ENCODE measurements at regions not wholly inside any gene's neighbourhood (a gene's known extent, or its start where the extent isn't known, plus 50 kb on each side); places are given as distances from the start of the nearest gene placed in this dataset.

DNA sequence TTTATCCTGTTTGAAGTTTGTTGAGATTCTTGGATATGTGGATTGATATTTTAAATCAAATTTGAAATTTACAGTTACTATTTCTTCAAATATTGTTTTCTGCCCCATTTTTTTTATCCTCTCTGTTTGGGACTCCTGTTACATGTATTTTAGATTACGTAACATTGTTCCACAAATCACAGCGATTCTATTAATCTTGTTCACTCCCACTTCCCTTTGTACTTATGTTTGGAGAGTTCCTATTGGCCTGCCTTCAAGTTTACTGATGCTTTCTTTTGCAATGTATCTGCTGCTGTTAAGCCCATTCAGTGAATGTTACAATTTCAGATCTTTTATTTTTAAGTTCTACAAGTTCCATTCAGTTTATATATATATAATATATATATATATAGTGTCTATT lies 288.3 kb upstream of the TNRC6C start:
- Histone ChIP-seq H3K9me3 (ENCODE audit: control extremely low read depth in 1 of 5, control insufficient read depth in 4 of 5, insufficient read depth in 2 of 5, low read depth in 1 of 5, low read length in 4 of 5) (peaks cover 0 to 15% (median 4%) of the 10 kb centered on the region in 5 experiments), H3K27ac (ENCODE audit: insufficient read depth in 1 of 2, low read depth in 1 of 2, low read length in 2 of 2, poor library complexity in 1 of 2, severe bottlenecking in 2 of 2) (no peak overlapping the region), H3K4me1 (ENCODE audit: control extremely low read depth in 1 of 4, control insufficient read depth in 4 of 4, insufficient read depth in 4 of 4, low read length in 3 of 4) (peaks cover 7 to 19% (median 15%) of the 10 kb centered on the region in 4 experiments), H3K27me3 (replicated peaks in 2 of 5; ENCODE audit: control insufficient read depth in 4 of 5, insufficient read depth in 5 of 5, low read length in 4 of 5) (peaks cover 0 to 3% (median 0%) of the 10 kb centered on the region in 5 experiments), H3K36me3 (ENCODE audit: control insufficient read depth in 4 of 4, insufficient read depth in 4 of 4, low read length in 3 of 4) (no peaks in the 10 kb centered on the region), H3K4me3 (ENCODE audit: control insufficient read depth in 1 of 7, extremely low read depth in 1 of 7, insufficient read depth in 4 of 7, low read depth in 2 of 7, low read length in 6 of 7) (no peak overlapping the region)
- no CpG with 5 or more reads among the region's 2 CpGs for WGBS (ENCODE audit: insufficient coverage)
- ChIA-PET CTCF (no interaction called here), POLR2A (no interaction called here)
- DNase-seq, result no peak

DNA sequence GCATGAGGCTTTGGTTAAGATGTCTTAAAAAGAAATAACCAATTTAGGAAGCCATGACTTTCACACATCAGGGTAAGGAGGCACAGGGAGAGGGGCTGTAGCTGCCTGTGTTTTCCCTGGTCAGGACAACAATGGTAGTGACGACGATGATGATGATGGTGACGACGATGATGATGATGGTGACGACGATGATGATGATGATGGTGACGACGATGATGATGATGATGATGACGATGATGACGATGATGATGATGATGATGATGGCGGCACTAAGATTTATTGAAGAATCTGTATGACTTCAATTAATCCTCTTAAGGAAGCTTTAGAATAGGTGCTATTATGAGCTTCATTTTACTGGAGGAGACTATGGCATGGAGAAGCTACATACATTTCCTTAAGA lies 284.1 kb upstream of the TNRC6C start:
- no peaks in the 10 kb centered on the region for H3K4me1 ChIP-seq (ENCODE audit: control extremely low read depth in 1 of 4, control insufficient read depth in 4 of 4, insufficient read depth in 4 of 4, low read length in 3 of 4)
- peaks cover 0 to 4% (median 0%) of the 10 kb centered on the region in 5 experiments for H3K9me3 ChIP-seq (ENCODE audit: control extremely low read depth in 1 of 5, control insufficient read depth in 4 of 5, insufficient read depth in 2 of 5, low read depth in 1 of 5, low read length in 4 of 5)
- no peak overlapping the region for H3K4me3 ChIP-seq (ENCODE audit: control insufficient read depth in 1 of 7, extremely low read depth in 1 of 7, insufficient read depth in 4 of 7, low read depth in 2 of 7, low read length in 6 of 7)
- H3K27ac ChIP-seq (ENCODE audit: insufficient read depth in 1 of 2, low read depth in 1 of 2, low read length in 2 of 2, poor library complexity in 1 of 2, severe bottlenecking in 2 of 2), result no peak overlapping the region
- peaks cover 0 to 5% (median 0%) of the 10 kb centered on the region in 5 experiments for H3K27me3 ChIP-seq (replicated peaks in 2 of 5; ENCODE audit: control insufficient read depth in 4 of 5, insufficient read depth in 5 of 5, low read length in 4 of 5)
- CTCF ChIA-PET, result no interaction called here
- 86% methylated on average over 5 of the region's 11 CpGs for whole genome bisulfite sequencing (ENCODE audit: insufficient coverage)
- DNase-seq, result no peak
- no peaks in the 10 kb centered on the region for H3K36me3 ChIP-seq (ENCODE audit: control insufficient read depth in 4 of 4, insufficient read depth in 4 of 4, low read length in 3 of 4)
- POLR2A ChIA-PET, result no interaction called here

DNA sequence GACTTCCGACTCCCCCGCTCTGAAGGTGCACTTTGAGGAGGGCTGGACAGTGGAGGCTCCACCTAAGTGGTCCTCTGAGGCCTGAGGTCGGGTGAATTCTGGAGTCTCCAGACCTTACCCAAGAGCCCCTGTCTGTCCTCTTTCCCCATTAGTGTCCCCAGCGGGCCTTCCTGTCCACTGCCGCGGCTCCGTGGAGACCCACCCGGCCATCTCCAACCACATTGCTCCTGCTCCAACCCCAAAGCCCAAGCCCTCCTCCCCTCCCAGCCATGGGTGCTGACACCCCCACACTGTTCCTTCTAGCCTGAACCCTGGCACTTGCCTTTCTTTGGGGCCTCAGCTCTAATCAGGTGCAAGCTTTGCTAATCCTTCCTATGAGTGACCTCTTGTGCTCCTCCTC lies 283.1 kb upstream of the TNRC6C start:
- no peak overlapping the region for H3K4me3 ChIP-seq (ENCODE audit: control insufficient read depth in 1 of 7, extremely low read depth in 1 of 7, insufficient read depth in 4 of 7, low read depth in 2 of 7, low read length in 6 of 7)
- H3K27me3 ChIP-seq (replicated peaks in 2 of 5; ENCODE audit: control insufficient read depth in 4 of 5, insufficient read depth in 5 of 5, low read length in 4 of 5), result peaks cover 0 to 7% (median 0%) of the 10 kb centered on the region in 5 experiments
- no peak overlapping the region for H3K27ac ChIP-seq (ENCODE audit: insufficient read depth in 1 of 2, low read depth in 1 of 2, low read length in 2 of 2, poor library complexity in 1 of 2, severe bottlenecking in 2 of 2)
- H3K4me1 ChIP-seq (ENCODE audit: control extremely low read depth in 1 of 4, control insufficient read depth in 4 of 4, insufficient read depth in 4 of 4, low read length in 3 of 4), result no peaks in the 10 kb centered on the region
- ChIA-PET POLR2A (no interaction called here), CTCF (no interaction called here)
- peaks cover 0 to 4% (median 0%) of the 10 kb centered on the region in 5 experiments for H3K9me3 ChIP-seq (ENCODE audit: control extremely low read depth in 1 of 5, control insufficient read depth in 4 of 5, insufficient read depth in 2 of 5, low read depth in 1 of 5, low read length in 4 of 5)
- DNase-seq, result no peak
- 98% methylated on average over 8 of the region's 8 CpGs for WGBS (ENCODE audit: insufficient coverage)
- H3K36me3 ChIP-seq (ENCODE audit: control insufficient read depth in 4 of 4, insufficient read depth in 4 of 4, low read length in 3 of 4), result no peaks in the 10 kb centered on the region

DNA sequence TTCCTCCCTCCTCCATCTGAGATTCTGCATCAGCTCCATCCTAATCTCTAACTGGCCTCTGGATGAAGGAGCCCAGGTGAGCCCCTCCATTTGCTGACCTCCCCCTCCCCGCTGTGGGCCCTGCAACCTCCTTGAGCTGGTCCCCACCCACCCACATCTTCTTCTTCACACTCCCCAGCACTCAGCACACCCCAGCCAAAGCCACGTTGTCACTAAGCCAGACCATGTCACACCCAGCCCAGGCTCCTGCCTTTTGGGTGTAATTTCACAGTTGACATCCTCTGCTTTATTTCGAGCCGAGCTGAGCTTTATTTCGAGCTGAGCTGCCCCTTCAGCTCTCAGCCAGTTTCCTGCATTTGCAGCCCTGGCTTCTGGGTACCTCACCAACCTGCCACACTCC lies 282.7 kb upstream of the TNRC6C start:
- Histone ChIP-seq H3K27ac (ENCODE audit: insufficient read depth in 1 of 2, low read depth in 1 of 2, low read length in 2 of 2, poor library complexity in 1 of 2, severe bottlenecking in 2 of 2) (no peak overlapping the region), H3K9me3 (ENCODE audit: control extremely low read depth in 1 of 5, control insufficient read depth in 4 of 5, insufficient read depth in 2 of 5, low read depth in 1 of 5, low read length in 4 of 5) (peaks cover 0 to 4% (median 0%) of the 10 kb centered on the region in 5 experiments), H3K4me1 (ENCODE audit: control extremely low read depth in 1 of 4, control insufficient read depth in 4 of 4, insufficient read depth in 4 of 4, low read length in 3 of 4) (no peaks in the 10 kb centered on the region), H3K36me3 (ENCODE audit: control insufficient read depth in 4 of 4, insufficient read depth in 4 of 4, low read length in 3 of 4) (no peaks in the 10 kb centered on the region), H3K4me3 (ENCODE audit: control insufficient read depth in 1 of 7, extremely low read depth in 1 of 7, insufficient read depth in 4 of 7, low read depth in 2 of 7, low read length in 6 of 7) (no peak overlapping the region), H3K27me3 (replicated peaks in 2 of 5; ENCODE audit: control insufficient read depth in 4 of 5, insufficient read depth in 5 of 5, low read length in 4 of 5) (peaks cover 0 to 7% (median 0%) of the 10 kb centered on the region in 5 experiments)
- no peak for DNase-seq
- WGBS (ENCODE audit: insufficient coverage), result 95% methylated on average over 5 of the region's 5 CpGs
- CTCF ChIA-PET, result no interaction called here
- POLR2A ChIA-PET, result no interaction called here

DNA sequence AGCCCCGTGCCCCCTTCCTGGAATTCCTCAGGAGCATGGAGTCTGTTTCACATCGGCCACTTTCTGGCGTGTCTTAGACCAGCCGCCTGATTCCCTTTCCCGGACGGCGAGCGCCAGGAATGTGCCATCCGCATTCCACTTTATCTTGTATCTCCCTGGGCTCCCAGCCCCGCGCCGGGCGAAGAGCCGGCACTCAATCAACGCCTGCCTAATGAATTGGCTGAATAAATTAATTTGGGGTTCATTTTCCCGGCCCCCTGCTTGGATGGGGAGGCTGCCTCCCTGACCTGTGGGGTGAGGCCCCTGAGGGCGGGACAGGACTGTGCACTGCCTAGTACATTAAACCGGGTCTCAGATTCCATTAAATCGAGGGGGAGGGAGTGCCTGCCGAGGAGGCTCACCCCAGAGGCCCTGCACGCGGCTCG lies 282.3 kb upstream of the TNRC6C start:
- no peak overlapping the region for H3K4me3 ChIP-seq (ENCODE audit: control insufficient read depth in 1 of 7, extremely low read depth in 1 of 7, insufficient read depth in 4 of 7, low read depth in 2 of 7, low read length in 6 of 7)
- no peaks in the 10 kb centered on the region for H3K36me3 ChIP-seq (ENCODE audit: control insufficient read depth in 4 of 4, insufficient read depth in 4 of 4, low read length in 3 of 4)
- H3K4me1 ChIP-seq (ENCODE audit: control extremely low read depth in 1 of 4, control insufficient read depth in 4 of 4, insufficient read depth in 4 of 4, low read length in 3 of 4), result no peaks in the 10 kb centered on the region
- CTCF ChIA-PET, result no interaction called here
- H3K27me3 ChIP-seq (replicated peaks in 2 of 5; ENCODE audit: control insufficient read depth in 4 of 5, insufficient read depth in 5 of 5, low read length in 4 of 5), result peaks cover 0 to 7% (median 0%) of the 10 kb centered on the region in 5 experiments
- POLR2A ChIA-PET, result no interaction called here
- no peak overlapping the region for H3K27ac ChIP-seq (ENCODE audit: insufficient read depth in 1 of 2, low read depth in 1 of 2, low read length in 2 of 2, poor library complexity in 1 of 2, severe bottlenecking in 2 of 2)
- DNase-seq, result no peak
- peaks cover 0 to 4% (median 0%) of the 10 kb centered on the region in 5 experiments for H3K9me3 ChIP-seq (ENCODE audit: control extremely low read depth in 1 of 5, control insufficient read depth in 4 of 5, insufficient read depth in 2 of 5, low read depth in 1 of 5, low read length in 4 of 5)
- 95% methylated on average over 21 of the region's 23 CpGs for WGBS (ENCODE audit: insufficient coverage)

DNA sequence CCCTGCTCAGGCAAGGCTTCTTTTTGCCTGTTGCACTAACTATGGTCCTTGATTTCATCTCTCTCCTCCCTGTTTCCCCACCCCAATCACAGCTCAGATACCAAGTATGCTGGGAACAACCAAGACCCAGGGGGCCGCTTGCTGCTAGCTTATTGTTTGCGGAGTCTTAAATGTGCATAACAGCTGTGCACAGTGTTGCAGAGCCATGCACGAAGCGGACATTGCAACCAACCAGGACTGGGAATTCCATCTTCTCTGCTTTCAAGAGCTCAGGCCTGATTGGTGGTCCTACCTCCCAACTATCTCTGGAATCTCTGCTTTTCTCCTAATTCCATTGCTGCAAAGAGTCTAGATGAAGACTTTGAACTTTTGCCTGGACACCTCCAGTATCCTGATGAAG lies 281.3 kb upstream of the TNRC6C start:
- POLR2A ChIA-PET, result no interaction called here
- CTCF ChIA-PET, result no interaction called here
- 98% methylated on average over 4 of the region's 4 CpGs for WGBS (ENCODE audit: insufficient coverage)

DNA sequence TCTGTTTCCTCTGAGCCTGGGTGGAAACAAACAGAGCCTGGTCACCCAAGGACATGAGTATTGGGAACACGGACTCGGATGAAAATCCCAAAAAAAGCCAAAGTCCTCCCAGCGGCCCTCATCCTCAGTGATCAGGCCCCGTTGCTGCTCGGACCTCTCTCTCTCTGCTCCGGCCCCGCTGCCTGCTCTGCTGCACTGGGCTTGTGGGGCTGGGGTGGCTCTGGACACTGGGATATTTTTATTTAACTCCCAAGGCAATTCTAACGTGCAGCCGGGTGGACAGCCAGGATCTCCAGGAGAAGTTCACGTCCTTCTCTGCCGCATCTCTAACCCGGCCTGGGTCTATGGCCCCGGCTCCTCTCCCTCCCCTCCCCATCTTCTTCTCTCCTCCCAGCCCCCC lies 280.9 kb upstream of the TNRC6C start:
- Histone ChIP-seq H3K4me3 (ENCODE audit: control insufficient read depth in 1 of 7, extremely low read depth in 1 of 7, insufficient read depth in 4 of 7, low read depth in 2 of 7, low read length in 6 of 7) (no peak overlapping the region), H3K36me3 (ENCODE audit: control insufficient read depth in 4 of 4, insufficient read depth in 4 of 4, low read length in 3 of 4) (no peaks in the 10 kb centered on the region), H3K27me3 (replicated peaks in 2 of 5; ENCODE audit: control insufficient read depth in 4 of 5, insufficient read depth in 5 of 5, low read length in 4 of 5) (peaks cover 0 to 7% (median 0%) of the 10 kb centered on the region in 5 experiments), H3K4me1 (ENCODE audit: control extremely low read depth in 1 of 4, control insufficient read depth in 4 of 4, insufficient read depth in 4 of 4, low read length in 3 of 4) (no peaks in the 10 kb centered on the region), H3K9me3 (ENCODE audit: control extremely low read depth in 1 of 5, control insufficient read depth in 4 of 5, insufficient read depth in 2 of 5, low read depth in 1 of 5, low read length in 4 of 5) (peaks cover 0 to 1% (median 0%) of the 10 kb centered on the region in 5 experiments), H3K27ac (ENCODE audit: insufficient read depth in 1 of 2, low read depth in 1 of 2, low read length in 2 of 2, poor library complexity in 1 of 2, severe bottlenecking in 2 of 2) (no peak overlapping the region)
- ChIA-PET POLR2A (no interaction called here), CTCF (no interaction called here)
- WGBS (ENCODE audit: insufficient coverage), result 98% methylated on average over 13 of the region's 13 CpGs
- no peak for DNase-seq

More for the DNA sequence above, 281.3 kb upstream of the TNRC6C start:
- no peaks in the 10 kb centered on the region for H3K36me3 ChIP-seq (ENCODE audit: control insufficient read depth in 4 of 4, insufficient read depth in 4 of 4, low read length in 3 of 4)
- no peak for DNase-seq
- peaks cover 0 to 3% (median 0%) of the 10 kb centered on the region in 5 experiments for H3K9me3 ChIP-seq (ENCODE audit: control extremely low read depth in 1 of 5, control insufficient read depth in 4 of 5, insufficient read depth in 2 of 5, low read depth in 1 of 5, low read length in 4 of 5)
- no peak overlapping the region for H3K27ac ChIP-seq (ENCODE audit: insufficient read depth in 1 of 2, low read depth in 1 of 2, low read length in 2 of 2, poor library complexity in 1 of 2, severe bottlenecking in 2 of 2)
- H3K4me1 ChIP-seq (ENCODE audit: control extremely low read depth in 1 of 4, control insufficient read depth in 4 of 4, insufficient read depth in 4 of 4, low read length in 3 of 4), result no peaks in the 10 kb centered on the region
- H3K4me3 ChIP-seq (ENCODE audit: control insufficient read depth in 1 of 7, extremely low read depth in 1 of 7, insufficient read depth in 4 of 7, low read depth in 2 of 7, low read length in 6 of 7), result no peak overlapping the region
- peaks cover 0 to 7% (median 0%) of the 10 kb centered on the region in 5 experiments for H3K27me3 ChIP-seq (replicated peaks in 2 of 5; ENCODE audit: control insufficient read depth in 4 of 5, insufficient read depth in 5 of 5, low read length in 4 of 5)
